ENCODE measurements at regions not wholly inside any gene's neighbourhood (a gene's known extent, or its start where the extent isn't known, plus 50 kb on each side); places are given as distances from the start of the nearest gene placed in this dataset.

- ChIA-PET CTCF (ENCODE audit: partially characterized antibody) (interaction anchor here (1.0 kb wide), 1 partner anchor 10 kb away, joined by 3 read pairs; no protein-coding TSS in a partner anchor), POLR2A (ENCODE audit: partially characterized antibody) (interaction anchor here (0.8 kb wide), 1 partner anchor 10 kb away, joined by 3 read pairs; no protein-coding TSS in a partner anchor)
- Histone ChIP-seq H2BK5ac (ENCODE audit: low read depth, low read length) (no peak overlapping the region), H3K56ac (replicated peaks; ENCODE audit: insufficient read length, low read depth, low read length) (no peak overlapping the region), H3K23me2 (ENCODE audit: low read depth, low read length) (no peaks in the 10 kb centered on the region), H2BK15ac (ENCODE audit: low read length) (no peak overlapping the region), H3K4ac (replicated peaks; ENCODE audit: insufficient read length, low read depth, low read length) (no peak overlapping the region), H4K8ac (ENCODE audit: extremely low read depth, insufficient read depth, low read length) (no peak overlapping the region; the same call in 1 of the 2 replicates), H3K18ac (ENCODE audit: extremely low read depth, low read length) (no peak overlapping the region), H4K5ac (ENCODE audit: insufficient read length, low read depth, low read length) (no peak overlapping the region), H3K4me3 (ENCODE audit: extremely low read depth in 1 of 4, insufficient read depth in 2 of 4, low read depth in 3 of 4, low read length in 4 of 4) (no peak overlapping the region), H3K36me3 (ENCODE audit: control insufficient read depth in 2 of 4, insufficient read depth in 4 of 4, low read length in 3 of 4) (no peaks in the 10 kb centered on the region), H2AK5ac (ENCODE audit: low read depth, low read length) (no peak overlapping the region), H3K9me3 (ENCODE audit: insufficient read depth in 2 of 2, low read depth in 1 of 2, low read length in 1 of 2) (no peaks in the 10 kb centered on the region), H2BK20ac (ENCODE audit: low read length) (no peak overlapping the region), H3K23ac (ENCODE audit: insufficient read length) (no peak overlapping the region), H2BK120ac (replicated peaks; ENCODE audit: low read depth, low read length) (no peak overlapping the region), H3K27me3 (replicated peaks in 1 of 4; ENCODE audit: control insufficient read depth in 3 of 4, extremely low read depth in 1 of 4, insufficient read depth in 3 of 4, low read length in 3 of 4) (peaks cover 0 to 1% (median 0%) of the 10 kb centered on the region in 4 experiments; a peak in 1 of 7 replicates), H3K79me2 (ENCODE audit: control insufficient read depth in 1 of 2, insufficient read depth in 2 of 2, low read length in 2 of 2) (no peaks in the 10 kb centered on the region), H2AFZ (ENCODE audit: low read length) (0 out of 2 replicates have a peak overlapping the region, but pooled peaks have one; percentile 58), H3K4me2 (ENCODE audit: insufficient read depth in 1 of 2, low read depth in 2 of 2, low read length in 2 of 2) (no peak overlapping the region), H3K9ac (replicated peaks in 1 of 4; ENCODE audit: extremely low read depth in 1 of 4, low read depth in 3 of 4, low read length in 3 of 4) (no peak overlapping the region), H2BK12ac (ENCODE audit: low read depth, low read length) (no peak overlapping the region), H3K14ac (ENCODE audit: insufficient read length) (no peak overlapping the region), H4K91ac (replicated peaks; ENCODE audit: insufficient read length, low read length) (no peak overlapping the region), H3K79me1 (ENCODE audit: low read depth, low read length) (no peaks in the 10 kb centered on the region), H3K4me1 (replicated peaks in 1 of 4; ENCODE audit: control insufficient read depth in 3 of 4, insufficient read depth in 4 of 4, low read length in 3 of 4) (no peaks in the 10 kb centered on the region), H4K20me1 (replicated peaks in 1 of 2; ENCODE audit: control insufficient read depth in 1 of 2, insufficient read depth in 2 of 2, low read length in 2 of 2) (no peaks in the 10 kb centered on the region), H3K27ac (ENCODE audit: low read depth, low read length) (no peak overlapping the region)
- DNase-seq (ENCODE audit: low read depth in 1 of 2, low spot score in 2 of 2): no peak
- FAIRE-seq: no peak
- 47% methylated on average over 4 of the region's 4 CpGs; no CpG with 5 or more reads in 1 of the 2 experiments for WGBS, 2 experiments (ENCODE audit: extremely low coverage in 1 of 2, insufficient coverage in 1 of 2, insufficient read length in 1 of 2, insufficient replicate concordance in 2 of 2, low coverage in 1 of 2, low lambda C conversion rate in 2 of 2, missing lambda C conversion rate in 1 of 2)
- TF ChIP-seq RFX5 (IDR thresholded peaks at IDR 0.05; ENCODE audit: borderline replicate concordance, low read depth, low read length) (no peak), ATF2 (IDR thresholded peaks at IDR 0.05; ENCODE audit: low read length) (no peak), TCF12 (IDR thresholded peaks at IDR 0.05; ENCODE audit: low read depth, low read length) (no peak), SP1 (IDR thresholded peaks at IDR 0.05; ENCODE audit: low read depth, low read length) (no peak), E2F6 (IDR thresholded peaks at IDR 0.05) (no peak), RBBP5 (IDR thresholded peaks at IDR 0.05; ENCODE audit: borderline replicate concordance, low read depth, low read length) (no peak), BRCA1 (IDR thresholded peaks at IDR 0.05; ENCODE audit: low read depth, low read length) (no peak), ATF3 (IDR thresholded peaks at IDR 0.05; ENCODE audit: insufficient read depth, low read depth, low read length) (no peak), SP2 (IDR thresholded peaks at IDR 0.05; ENCODE audit: low read length) (no peak), YY1 (IDR thresholded peaks at IDR 0.05; ENCODE audit: low read depth, low read length) (no peak), POU5F1 (IDR thresholded peaks at IDR 0.05; ENCODE audit: low read depth, low read length) (no peak), HDAC6 (IDR thresholded peaks at IDR 0.05; ENCODE audit: low read depth, low read length) (no peak)
Measured at GRCh38 chr7:88480271-88480670, 173.6 kb upstream of the STEAP4 start.
